ENCODE measurements at regions not wholly inside any gene's neighbourhood (a gene's known extent, or its start where the extent isn't known, plus 50 kb on each side); places are given as distances from the start of the nearest gene placed in this dataset.

GRCh38 chr13:97567510-97568243 is 133.7 kb downstream of the RAP2A start:
- Histone ChIP-seq H3K9me3 (ENCODE audit: control insufficient read depth, low read length) (no peaks in the 10 kb centered on the region), H3K9ac (ENCODE audit: extremely low read depth, low read length, poor library complexity, severe bottlenecking) (no peak overlapping the region), H3K4me3 (ENCODE audit: low read length) (no peak overlapping the region), H3K27ac (ENCODE audit: low read depth, low read length) (no peak overlapping the region), H3K36me3 (ENCODE audit: control insufficient read depth, insufficient read depth, low read length) (no peaks in the 10 kb centered on the region), H3K27me3 (ENCODE audit: control insufficient read depth, insufficient read depth, low read length, poor library complexity, severe bottlenecking) (no peaks in the 10 kb centered on the region), H3K4me1 (ENCODE audit: control insufficient read depth, insufficient read depth, low read length) (peaks cover 10% of the 10 kb centered on the region)
- peaks cover 59% of the 10 kb centered on the region for H3K4me1 Mint-ChIP-seq
- TF ChIP-seq, protein P1, sequence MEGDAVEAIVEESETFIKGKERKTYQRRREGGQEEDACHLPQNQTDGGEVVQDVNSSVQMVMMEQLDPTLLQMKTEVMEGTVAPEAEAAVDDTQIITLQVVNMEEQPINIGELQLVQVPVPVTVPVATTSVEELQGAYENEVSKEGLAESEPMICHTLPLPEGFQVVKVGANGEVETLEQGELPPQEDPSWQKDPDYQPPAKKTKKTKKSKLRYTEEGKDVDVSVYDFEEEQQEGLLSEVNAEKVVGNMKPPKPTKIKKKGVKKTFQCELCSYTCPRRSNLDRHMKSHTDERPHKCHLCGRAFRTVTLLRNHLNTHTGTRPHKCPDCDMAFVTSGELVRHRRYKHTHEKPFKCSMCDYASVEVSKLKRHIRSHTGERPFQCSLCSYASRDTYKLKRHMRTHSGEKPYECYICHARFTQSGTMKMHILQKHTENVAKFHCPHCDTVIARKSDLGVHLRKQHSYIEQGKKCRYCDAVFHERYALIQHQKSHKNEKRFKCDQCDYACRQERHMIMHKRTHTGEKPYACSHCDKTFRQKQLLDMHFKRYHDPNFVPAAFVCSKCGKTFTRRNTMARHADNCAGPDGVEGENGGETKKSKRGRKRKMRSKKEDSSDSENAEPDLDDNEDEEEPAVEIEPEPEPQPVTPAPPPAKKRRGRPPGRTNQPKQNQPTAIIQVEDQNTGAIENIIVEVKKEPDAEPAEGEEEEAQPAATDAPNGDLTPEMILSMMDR (conservative IDR thresholded peaks at IDR 0.05) = no peak
- H3K4me3 Mint-ChIP-seq = no peak overlapping the region
- H3K27ac Mint-ChIP-seq = peak overlapping the region; percentile 81
- no peaks in the 10 kb centered on the region for H3K27me3 Mint-ChIP-seq (ENCODE audit: insufficient read depth)
- H3K9me3 Mint-ChIP-seq = no peaks in the 10 kb centered on the region
- WGBS, 2 experiments (ENCODE audit: insufficient coverage in 1 of 2, insufficient read length in 1 of 2) = 83 to 97% methylated on average over 2 to 3 of the region's 3 CpGs
- H3K36me3 Mint-ChIP-seq (ENCODE audit: low read depth) = no peaks in the 10 kb centered on the region
- DNase-seq = peak; percentile 75

DNA sequence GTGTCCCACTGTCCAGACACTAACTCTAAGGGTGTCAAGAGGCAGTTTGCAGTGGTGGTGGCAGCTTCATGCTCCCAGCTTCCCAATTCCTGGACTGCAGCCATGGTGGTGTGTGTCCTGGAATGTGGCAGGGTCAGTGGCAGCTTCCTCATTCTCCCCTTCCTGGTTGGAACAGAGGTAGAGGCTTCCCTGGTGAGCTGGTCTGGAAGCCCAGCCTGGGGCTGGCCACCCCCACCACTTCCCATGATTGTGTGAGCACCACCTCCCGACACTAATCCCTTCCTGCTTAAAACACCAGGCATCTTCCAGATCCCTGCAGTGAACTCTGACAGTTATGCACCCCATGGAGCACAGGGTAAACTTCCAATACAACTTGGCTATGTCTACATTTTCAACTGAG is 134.9 kb downstream of the RAP2A start:
- Histone ChIP-seq H3K9ac (ENCODE audit: extremely low read depth, low read length, poor library complexity, severe bottlenecking) (no peak overlapping the region), H3K4me1 (ENCODE audit: control insufficient read depth, insufficient read depth, low read length) (peaks cover 10% of the 10 kb centered on the region), H3K4me3 (ENCODE audit: low read length) (no peak overlapping the region), H3K27me3 (ENCODE audit: control insufficient read depth, insufficient read depth, low read length, poor library complexity, severe bottlenecking) (no peaks in the 10 kb centered on the region), H3K27ac (ENCODE audit: low read depth, low read length) (no peak overlapping the region), H3K9me3 (ENCODE audit: control insufficient read depth, low read length) (no peaks in the 10 kb centered on the region), H3K36me3 (ENCODE audit: control insufficient read depth, insufficient read depth, low read length) (no peaks in the 10 kb centered on the region)
- Mint-ChIP-seq H3K9me3 (no peaks in the 10 kb centered on the region), H3K27ac (peak overlapping the region; percentile 81), H3K36me3 (ENCODE audit: low read depth) (no peaks in the 10 kb centered on the region), H3K4me1 (peaks cover 67% of the 10 kb centered on the region), H3K4me3 (no peak overlapping the region), H3K27me3 (ENCODE audit: insufficient read depth) (no peaks in the 10 kb centered on the region)
- peak; percentile 75 for DNase-seq
- WGBS, 2 experiments (ENCODE audit: insufficient coverage in 1 of 2, insufficient read length in 1 of 2) = 56% methylated on average over 1 of the region's 1 CpG; no CpG with 5 or more reads in 1 of the 2 experiments
- TF ChIP-seq, protein P1 (conservative IDR thresholded peaks at IDR 0.05) = no peak

- TF ChIP-seq, protein P1 (conservative IDR thresholded peaks at IDR 0.05) = no peak
- H3K4me3 ChIP-seq (ENCODE audit: low read length) = no peak overlapping the region
- Mint-ChIP-seq H3K27ac (peak overlapping the region; percentile 60), H3K9me3 (no peaks in the 10 kb centered on the region), H3K36me3 (ENCODE audit: low read depth) (no peaks in the 10 kb centered on the region), H3K27me3 (ENCODE audit: insufficient read depth) (no peaks in the 10 kb centered on the region), H3K4me1 (peaks cover 68% of the 10 kb centered on the region), H3K4me3 (no peak overlapping the region)
- DNase-seq = no peak
- no peaks in the 10 kb centered on the region for H3K36me3 ChIP-seq (ENCODE audit: control insufficient read depth, insufficient read depth, low read length)
- no peaks in the 10 kb centered on the region for H3K27me3 ChIP-seq (ENCODE audit: control insufficient read depth, insufficient read depth, low read length, poor library complexity, severe bottlenecking)
- H3K9ac ChIP-seq (ENCODE audit: extremely low read depth, low read length, poor library complexity, severe bottlenecking) = no peak overlapping the region
- H3K9me3 ChIP-seq (ENCODE audit: control insufficient read depth, low read length) = no peaks in the 10 kb centered on the region
- no peak overlapping the region for H3K27ac ChIP-seq (ENCODE audit: low read depth, low read length)
- peaks cover 10% of the 10 kb centered on the region for H3K4me1 ChIP-seq (ENCODE audit: control insufficient read depth, insufficient read depth, low read length)
- WGBS, 2 experiments (ENCODE audit: insufficient coverage in 1 of 2, insufficient read length in 1 of 2) = 92 to 93% methylated on average over 7 to 8 of the region's 8 CpGs
These were observed 135.9 kb downstream of the RAP2A start for GRCh38 chr13:97569841-97570240.

All from endodermal cell (in vitro differentiated cells).